Memory B cell (primary cell): ENCODE measurements at regions not wholly inside any gene's neighbourhood (a gene's known extent, or its start where the extent isn't known, plus 50 kb on each side); places are given as distances from the start of the nearest gene placed in this dataset.

Experiments
- ATAC-seq: fragments of 150-1000 bp; cut with Tn5 transposase; 2 replicates; pipeline ENCODE4 v1.10.0; 2021; ENCODE audit warnings: low read depth, mild to moderate bottlenecking, moderate library complexity
- DNase-seq, 2 donors: peaks; one replicate each; pipeline ENCODE4 v3.0.0; 2022; ENCODE audit warnings: low spot score in 2 of 2
- H3K27ac Mint-ChIP-seq: one replicate; pipeline ENCODE4 v1.8.0; 2022; ENCODE audit warnings: mild to moderate bottlenecking, moderate library complexity, mixed read lengths
- H3K27me3 Mint-ChIP-seq: one replicate; pipeline ENCODE4 v1.8.0; 2022; ENCODE audit warnings: mixed read lengths
- H3K36me3 Mint-ChIP-seq: one replicate; pipeline ENCODE4 v1.8.0; 2022; ENCODE audit warnings: mild to moderate bottlenecking, mixed read lengths
- H3K4me1 Mint-ChIP-seq: one replicate; pipeline ENCODE4 v1.8.0; 2022; ENCODE audit warnings: mixed read lengths
- H3K4me3 Mint-ChIP-seq: one replicate; pipeline ENCODE4 v1.8.0; 2022; ENCODE audit warnings: mild to moderate bottlenecking, moderate library complexity, mixed read lengths
- H3K9me3 Mint-ChIP-seq: one replicate; pipeline ENCODE4 v1.8.0; 2022; ENCODE audit warnings: mixed read lengths

DNA sequence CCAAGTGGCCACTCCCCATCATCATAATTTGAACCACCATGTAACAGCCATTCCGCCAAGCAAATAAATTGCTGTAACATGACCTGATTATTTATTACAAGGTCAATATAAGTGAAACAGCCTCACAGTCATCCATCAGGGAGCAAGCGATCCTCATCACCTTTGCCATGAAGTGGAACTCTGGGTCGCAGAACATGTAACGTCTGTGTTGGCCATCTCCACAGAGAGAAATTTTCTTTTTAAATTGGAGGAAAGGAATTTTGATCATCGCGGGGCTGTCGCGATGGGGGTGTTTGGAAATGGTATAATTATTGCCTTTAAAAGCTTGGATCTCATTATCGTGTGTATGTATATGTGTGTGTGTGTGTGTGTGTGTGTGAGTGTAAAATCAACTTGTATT lies 90.2 kb downstream of the SHOX start:
- no peak overlapping the region for H3K4me3 Mint-ChIP-seq
- DNase-seq = no peak
- no peak for ATAC-seq
- no peaks in the 10 kb centered on the region for H3K27me3 Mint-ChIP-seq
- no peaks in the 10 kb centered on the region for H3K4me1 Mint-ChIP-seq
- H3K9me3 Mint-ChIP-seq = peaks cover 10% of the 10 kb centered on the region
- H3K36me3 Mint-ChIP-seq = no peaks in the 10 kb centered on the region
- H3K27ac Mint-ChIP-seq = no peak overlapping the region

DNA sequence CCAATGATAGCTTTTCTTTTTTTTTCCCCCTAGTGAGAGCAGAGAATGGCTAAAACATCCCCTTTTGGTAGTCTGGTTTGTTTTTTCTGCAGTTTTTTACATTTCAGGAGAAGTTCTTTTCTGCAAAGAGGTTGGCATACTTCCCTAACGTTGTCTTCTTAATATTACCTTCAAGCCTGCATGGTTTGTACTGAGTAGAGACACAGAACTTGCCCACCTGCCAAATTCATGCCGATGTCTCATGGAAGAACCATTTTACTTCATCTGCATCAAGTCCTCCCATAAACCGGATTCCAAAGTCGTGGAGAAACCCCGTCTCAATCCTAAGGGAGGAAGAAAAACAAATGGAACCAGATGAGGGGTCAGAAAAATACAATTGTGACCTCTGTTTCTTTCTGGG lies 89.7 kb downstream of the SHOX start:
- DNase-seq (no peak), ATAC-seq (no peak)
- no peaks in the 10 kb centered on the region for H3K36me3 Mint-ChIP-seq
- no peak overlapping the region for H3K4me3 Mint-ChIP-seq
- H3K4me1 Mint-ChIP-seq = no peaks in the 10 kb centered on the region
- H3K9me3 Mint-ChIP-seq = peaks cover 11% of the 10 kb centered on the region
- H3K27me3 Mint-ChIP-seq = no peaks in the 10 kb centered on the region
- H3K27ac Mint-ChIP-seq = no peak overlapping the region

DNA sequence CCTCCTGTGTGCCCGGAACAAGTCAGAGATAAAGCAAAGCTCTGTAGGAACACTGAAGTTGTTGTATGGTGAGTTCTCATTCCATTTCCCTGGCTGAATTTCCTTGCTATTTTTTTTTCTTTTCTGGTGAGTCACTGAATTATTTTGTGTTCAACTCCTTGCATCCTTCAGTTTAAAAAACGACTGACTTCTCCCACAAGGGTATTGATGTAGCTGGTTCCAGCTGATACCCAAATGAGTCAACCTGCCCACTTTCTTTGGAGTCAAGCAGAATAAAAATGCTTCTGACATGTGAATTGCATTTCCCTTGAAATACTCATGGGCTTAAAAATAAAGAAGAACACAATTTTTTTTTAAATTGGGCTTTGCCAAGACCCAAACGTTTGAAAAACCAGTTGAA lies 85.5 kb downstream of the SHOX start:
- Mint-ChIP-seq H3K27me3 (no peaks in the 10 kb centered on the region), H3K36me3 (no peaks in the 10 kb centered on the region), H3K9me3 (peaks cover 9% of the 10 kb centered on the region), H3K27ac (no peak overlapping the region), H3K4me1 (no peaks in the 10 kb centered on the region), H3K4me3 (no peak overlapping the region)
- ATAC-seq (no peak), DNase-seq (no peak)

DNA sequence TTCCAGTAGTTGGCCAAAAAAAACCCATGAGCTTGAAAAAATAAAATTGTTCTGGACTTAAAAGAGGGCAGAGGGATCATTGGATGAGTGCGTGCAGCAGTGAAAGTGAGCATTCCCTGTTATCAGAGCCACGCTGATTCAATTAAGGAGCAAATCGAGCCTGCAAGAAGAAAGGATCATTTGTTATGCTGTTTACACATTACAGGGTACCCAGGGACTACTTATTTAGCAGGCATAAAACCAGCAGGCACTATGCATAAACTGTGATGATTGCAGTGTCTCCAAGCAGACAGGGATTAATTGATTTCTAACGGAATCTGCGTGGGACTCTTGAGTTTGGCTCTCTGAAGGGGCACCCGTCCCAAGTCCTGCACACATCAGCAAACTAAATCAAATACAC lies 83.5 kb downstream of the SHOX start:
- no peak for ATAC-seq
- Mint-ChIP-seq H3K36me3 (no peaks in the 10 kb centered on the region), H3K27ac (no peak overlapping the region), H3K4me3 (no peak overlapping the region), H3K27me3 (no peaks in the 10 kb centered on the region), H3K9me3 (peaks cover 9% of the 10 kb centered on the region), H3K4me1 (no peaks in the 10 kb centered on the region)
- no peak for DNase-seq
